DMS153 treated with DMSO at 0.1 percent for 48 hours (cell line): ENCODE measurements at regions not wholly inside any gene's neighbourhood (a gene's known extent, or its start where the extent isn't known, plus 50 kb on each side); places are given as distances from the start of the nearest gene placed in this dataset.
A peak's percentile ranks its signal among the peaks of the same experiment; 100 is the strongest.
"Not testable (repeated sequence)": the region's sequence is repeated elsewhere in the genome, so short reads cannot be mapped to it uniquely, and the experiment has no call there.

Experiments used
- DNase-seq: peaks from one replicate; lab custom pipeline; 2025; ENCODE audit not compliant: unreplicated experiment; lab: John Stamatoyannopoulos, UW

- DNase-seq, result no peak
These were observed 731.5 kb downstream of the SLITRK1 start for GRCh38 chr13:83150616-83151307.

GRCh38 chr13:83136660-83137059, 745.6 kb downstream of the SLITRK1 start:
- DNase-seq, result no peak

- DNase-seq, result no peak
These were observed 756.5 kb downstream of the SLITRK1 start for GRCh38 chr13:83125791-83126190.

GRCh38 chr13:83121896-83122295, 760.4 kb downstream of the SLITRK1 start:
- peak; percentile 35 for DNase-seq

GRCh38 chr13:83117046-83117445, 765.2 kb downstream of the SLITRK1 start:
- DNase-seq, result no peak

GRCh38 chr13:83101574-83102247, 780.6 kb downstream of the SLITRK1 start:
- not testable (repeated sequence) for DNase-seq

- no peak for DNase-seq
These were observed 782.0 kb downstream of the SLITRK1 start for GRCh38 chr13:83100237-83100636.

- DNase-seq, result no peak
These were observed 793.4 kb downstream of the SLITRK1 start for GRCh38 chr13:83088858-83089257.

GRCh38 chr13:83086948-83087347, 795.3 kb downstream of the SLITRK1 start:
- DNase-seq, result no peak

GRCh38 chr13:83086088-83086487, 796.2 kb downstream of the SLITRK1 start:
- no peak for DNase-seq

GRCh38 chr13:83085186-83085900, 796.9 kb downstream of the SLITRK1 start:
- no peak for DNase-seq

- DNase-seq, result no peak
These were observed 804.8 kb downstream of the SLITRK1 start for GRCh38 chr13:83077499-83077898.

- not testable (repeated sequence) for DNase-seq
These were observed 808.3 kb downstream of the SLITRK1 start for GRCh38 chr13:83073930-83074329.

- no peak for DNase-seq
These were observed 817.2 kb downstream of the SLITRK1 start for GRCh38 chr13:83065108-83065507.

- DNase-seq, result no peak
These were observed 825.2 kb downstream of the SLITRK1 start for GRCh38 chr13:83057119-83057518.

- DNase-seq, result no peak
These were observed 826.0 kb downstream of the SLITRK1 start for GRCh38 chr13:83056269-83056668.

- no peak for DNase-seq
These were observed 833.9 kb downstream of the SLITRK1 start for GRCh38 chr13:83048419-83048818.

GRCh38 chr13:83024955-83025594, 857.2 kb downstream of the SLITRK1 start:
- DNase-seq, result no peak

GRCh38 chr13:83024232-83024631, 858.0 kb downstream of the SLITRK1 start:
- DNase-seq, result no peak

GRCh38 chr13:83019986-83020385, 862.3 kb downstream of the SLITRK1 start:
- no peak for DNase-seq

GRCh38 chr13:83009987-83010386, 872.3 kb downstream of the SLITRK1 start:
- no peak for DNase-seq
